ENCODE measurements at regions not wholly inside any gene's neighbourhood (a gene's known extent, or its start where the extent isn't known, plus 50 kb on each side); places are given as distances from the start of the nearest gene placed in this dataset.
A peak's percentile ranks its signal among the peaks of the same experiment; 100 is the strongest.

- no peak overlapping the region for H3K9ac ChIP-seq (ENCODE audit: low read depth in 1 of 2, low read length in 2 of 2)
- H3K9me3 ChIP-seq (ENCODE audit: control insufficient read depth in 1 of 2, low read length in 2 of 2): no peaks in the 10 kb centered on the region
- no peak overlapping the region for H3K27ac ChIP-seq (ENCODE audit: low read depth, low read length)
- no peaks in the 10 kb centered on the region for H3K27me3 ChIP-seq (ENCODE audit: control insufficient read depth in 1 of 2, insufficient read depth in 2 of 2, low read length in 2 of 2)
- H3K36me3 ChIP-seq (ENCODE audit: control insufficient read depth in 1 of 2, insufficient read depth in 2 of 2, low read length in 2 of 2): no peaks in the 10 kb centered on the region
- peak overlapping the region in 1 of 2 donors; percentile 5 for H3K4me3 ChIP-seq (ENCODE audit: low read depth in 1 of 2, low read length in 2 of 2)
- peaks cover 4 to 10% of the 10 kb centered on the region in 2 donors for H3K4me1 ChIP-seq (ENCODE audit: control insufficient read depth in 1 of 2, insufficient read depth in 2 of 2, low read length in 2 of 2)
Observed at GRCh38 chr2:47653902-47654789, 83.4 kb upstream of the KCNK12 start.

GRCh38 chr2:47653036-47653435 lies 82.3 kb upstream of the KCNK12 start:
- Histone ChIP-seq H3K4me3 (ENCODE audit: low read depth in 1 of 2, low read length in 2 of 2) (no peak overlapping the region), H3K27me3 (ENCODE audit: control insufficient read depth in 1 of 2, insufficient read depth in 2 of 2, low read length in 2 of 2) (no peaks in the 10 kb centered on the region), H3K36me3 (ENCODE audit: control insufficient read depth in 1 of 2, insufficient read depth in 2 of 2, low read length in 2 of 2) (no peaks in the 10 kb centered on the region), H3K4me1 (ENCODE audit: control insufficient read depth in 1 of 2, insufficient read depth in 2 of 2, low read length in 2 of 2) (peaks cover 4 to 10% of the 10 kb centered on the region in 2 donors), H3K9me3 (ENCODE audit: control insufficient read depth in 1 of 2, low read length in 2 of 2) (no peaks in the 10 kb centered on the region), H3K9ac (ENCODE audit: low read depth in 1 of 2, low read length in 2 of 2) (no peak overlapping the region), H3K27ac (ENCODE audit: low read depth, low read length) (no peak overlapping the region)

GRCh38 chr2:47652061-47652690 lies 81.4 kb upstream of the KCNK12 start:
- Histone ChIP-seq H3K27me3 (ENCODE audit: control insufficient read depth in 1 of 2, insufficient read depth in 2 of 2, low read length in 2 of 2) (no peaks in the 10 kb centered on the region), H3K9me3 (ENCODE audit: control insufficient read depth in 1 of 2, low read length in 2 of 2) (no peaks in the 10 kb centered on the region), H3K36me3 (ENCODE audit: control insufficient read depth in 1 of 2, insufficient read depth in 2 of 2, low read length in 2 of 2) (no peaks in the 10 kb centered on the region), H3K27ac (ENCODE audit: low read depth, low read length) (no peak overlapping the region), H3K9ac (ENCODE audit: low read depth in 1 of 2, low read length in 2 of 2) (no peak overlapping the region), H3K4me3 (ENCODE audit: low read depth in 1 of 2, low read length in 2 of 2) (no peak overlapping the region), H3K4me1 (ENCODE audit: control insufficient read depth in 1 of 2, insufficient read depth in 2 of 2, low read length in 2 of 2) (peaks cover 4 to 10% of the 10 kb centered on the region in 2 donors)

GRCh38 chr2:47651296-47651695 lies 80.5 kb upstream of the KCNK12 start:
- Histone ChIP-seq H3K36me3 (ENCODE audit: control insufficient read depth in 1 of 2, insufficient read depth in 2 of 2, low read length in 2 of 2) (no peaks in the 10 kb centered on the region), H3K27me3 (ENCODE audit: control insufficient read depth in 1 of 2, insufficient read depth in 2 of 2, low read length in 2 of 2) (no peaks in the 10 kb centered on the region), H3K4me3 (ENCODE audit: low read depth in 1 of 2, low read length in 2 of 2) (no peak overlapping the region), H3K27ac (ENCODE audit: low read depth, low read length) (no peak overlapping the region), H3K4me1 (ENCODE audit: control insufficient read depth in 1 of 2, insufficient read depth in 2 of 2, low read length in 2 of 2) (peaks cover 4 to 10% of the 10 kb centered on the region in 2 donors), H3K9ac (ENCODE audit: low read depth in 1 of 2, low read length in 2 of 2) (no peak overlapping the region), H3K9me3 (ENCODE audit: control insufficient read depth in 1 of 2, low read length in 2 of 2) (no peaks in the 10 kb centered on the region)

- Histone ChIP-seq H3K4me3 (ENCODE audit: low read depth in 1 of 2, low read length in 2 of 2) (no peak overlapping the region), H3K4me1 (ENCODE audit: control insufficient read depth in 1 of 2, insufficient read depth in 2 of 2, low read length in 2 of 2) (peaks cover 4 to 10% of the 10 kb centered on the region in 2 donors), H3K27me3 (ENCODE audit: control insufficient read depth in 1 of 2, insufficient read depth in 2 of 2, low read length in 2 of 2) (no peaks in the 10 kb centered on the region), H3K9me3 (ENCODE audit: control insufficient read depth in 1 of 2, low read length in 2 of 2) (no peaks in the 10 kb centered on the region), H3K9ac (ENCODE audit: low read depth in 1 of 2, low read length in 2 of 2) (no peak overlapping the region), H3K27ac (ENCODE audit: low read depth, low read length) (no peak overlapping the region), H3K36me3 (ENCODE audit: control insufficient read depth in 1 of 2, insufficient read depth in 2 of 2, low read length in 2 of 2) (no peaks in the 10 kb centered on the region)
Observed at GRCh38 chr2:47650001-47650535, 79.3 kb upstream of the KCNK12 start.

GRCh38 chr2:47645246-47645645 lies 74.5 kb upstream of the KCNK12 start:
- Histone ChIP-seq H3K9me3 (ENCODE audit: control insufficient read depth in 1 of 2, low read length in 2 of 2) (no peaks in the 10 kb centered on the region), H3K4me1 (ENCODE audit: control insufficient read depth in 1 of 2, insufficient read depth in 2 of 2, low read length in 2 of 2) (no peaks in the 10 kb centered on the region), H3K27me3 (ENCODE audit: control insufficient read depth in 1 of 2, insufficient read depth in 2 of 2, low read length in 2 of 2) (no peaks in the 10 kb centered on the region), H3K27ac (ENCODE audit: low read depth, low read length) (no peak overlapping the region), H3K9ac (ENCODE audit: low read depth in 1 of 2, low read length in 2 of 2) (no peak overlapping the region), H3K4me3 (ENCODE audit: low read depth in 1 of 2, low read length in 2 of 2) (no peak overlapping the region), H3K36me3 (ENCODE audit: control insufficient read depth in 1 of 2, insufficient read depth in 2 of 2, low read length in 2 of 2) (no peaks in the 10 kb centered on the region)

GRCh38 chr2:47644351-47644750 lies 73.6 kb upstream of the KCNK12 start:
- Histone ChIP-seq H3K36me3 (ENCODE audit: control insufficient read depth in 1 of 2, insufficient read depth in 2 of 2, low read length in 2 of 2) (no peaks in the 10 kb centered on the region), H3K4me3 (ENCODE audit: low read depth in 1 of 2, low read length in 2 of 2) (no peak overlapping the region), H3K27ac (ENCODE audit: low read depth, low read length) (no peak overlapping the region), H3K4me1 (ENCODE audit: control insufficient read depth in 1 of 2, insufficient read depth in 2 of 2, low read length in 2 of 2) (no peaks in the 10 kb centered on the region), H3K9ac (ENCODE audit: low read depth in 1 of 2, low read length in 2 of 2) (no peak overlapping the region), H3K27me3 (ENCODE audit: control insufficient read depth in 1 of 2, insufficient read depth in 2 of 2, low read length in 2 of 2) (no peaks in the 10 kb centered on the region), H3K9me3 (ENCODE audit: control insufficient read depth in 1 of 2, low read length in 2 of 2) (no peaks in the 10 kb centered on the region)

- Histone ChIP-seq H3K36me3 (ENCODE audit: control insufficient read depth in 1 of 2, insufficient read depth in 2 of 2, low read length in 2 of 2) (no peaks in the 10 kb centered on the region), H3K27ac (ENCODE audit: low read depth, low read length) (no peak overlapping the region), H3K9ac (ENCODE audit: low read depth in 1 of 2, low read length in 2 of 2) (no peak overlapping the region), H3K4me3 (ENCODE audit: low read depth in 1 of 2, low read length in 2 of 2) (no peak overlapping the region), H3K4me1 (ENCODE audit: control insufficient read depth in 1 of 2, insufficient read depth in 2 of 2, low read length in 2 of 2) (no peaks in the 10 kb centered on the region), H3K27me3 (ENCODE audit: control insufficient read depth in 1 of 2, insufficient read depth in 2 of 2, low read length in 2 of 2) (no peaks in the 10 kb centered on the region), H3K9me3 (ENCODE audit: control insufficient read depth in 1 of 2, low read length in 2 of 2) (no peaks in the 10 kb centered on the region)
Observed at GRCh38 chr2:47641366-47641765, 70.6 kb upstream of the KCNK12 start.

GRCh38 chr2:47640356-47640755 lies 69.6 kb upstream of the KCNK12 start:
- Histone ChIP-seq H3K9ac (ENCODE audit: low read depth in 1 of 2, low read length in 2 of 2) (no peak overlapping the region), H3K27ac (ENCODE audit: low read depth, low read length) (no peak overlapping the region), H3K36me3 (ENCODE audit: control insufficient read depth in 1 of 2, insufficient read depth in 2 of 2, low read length in 2 of 2) (no peaks in the 10 kb centered on the region)

GRCh38 chr2:47639467-47639866 lies 68.7 kb upstream of the KCNK12 start:
- Histone ChIP-seq H3K4me1 (ENCODE audit: control insufficient read depth in 1 of 2, insufficient read depth in 2 of 2, low read length in 2 of 2) (no peaks in the 10 kb centered on the region), H3K36me3 (ENCODE audit: control insufficient read depth in 1 of 2, insufficient read depth in 2 of 2, low read length in 2 of 2) (no peaks in the 10 kb centered on the region), H3K27me3 (ENCODE audit: control insufficient read depth in 1 of 2, insufficient read depth in 2 of 2, low read length in 2 of 2) (no peaks in the 10 kb centered on the region), H3K9ac (ENCODE audit: low read depth in 1 of 2, low read length in 2 of 2) (no peak overlapping the region), H3K9me3 (ENCODE audit: control insufficient read depth in 1 of 2, low read length in 2 of 2) (no peaks in the 10 kb centered on the region), H3K4me3 (ENCODE audit: low read depth in 1 of 2, low read length in 2 of 2) (no peak overlapping the region), H3K27ac (ENCODE audit: low read depth, low read length) (no peak overlapping the region)

More at GRCh38 chr2:47640356-47640755, 69.6 kb upstream of the KCNK12 start:
- Histone ChIP-seq H3K9me3 (ENCODE audit: control insufficient read depth in 1 of 2, low read length in 2 of 2) (no peaks in the 10 kb centered on the region), H3K27me3 (ENCODE audit: control insufficient read depth in 1 of 2, insufficient read depth in 2 of 2, low read length in 2 of 2) (no peaks in the 10 kb centered on the region), H3K4me1 (ENCODE audit: control insufficient read depth in 1 of 2, insufficient read depth in 2 of 2, low read length in 2 of 2) (no peaks in the 10 kb centered on the region), H3K4me3 (ENCODE audit: low read depth in 1 of 2, low read length in 2 of 2) (no peak overlapping the region)

Data from duodenal mucosa (tissue), 2 donors.